Stimulated activated CD4-positive, alpha-beta T cell treated with anti-CD3 and anti-CD28 coated beads, Interleukin-12 subunit alpha, Interleukin-12 subunit beta, amount 100 ng/mL, for 4 hours (primary cell): ENCODE measurements at regions not wholly inside any gene's neighbourhood (a gene's known extent, or its start where the extent isn't known, plus 50 kb on each side); places are given as distances from the start of the nearest gene placed in this dataset.

Source experiments
- DNase-seq: peaks from one replicate; pipeline ENCODE4 v3.0.0-alpha.2; 2020

GRCh38 chr6:30806581-30807183 lies 62.3 kb upstream of the IER3 start:
- DNase-seq, result no peak

- DNase-seq, result no peak
Measured at GRCh38 chr6:30804333-30804732, 60.0 kb upstream of the IER3 start.

GRCh38 chr6:30802731-30803130 lies 58.4 kb upstream of the IER3 start:
- DNase-seq, result no peak

- DNase-seq, result no peak
Measured at GRCh38 chr6:30801950-30802349, 57.6 kb upstream of the IER3 start.

- no peak for DNase-seq
Measured at GRCh38 chr6:30800871-30801270, 56.5 kb upstream of the IER3 start.

- no peak for DNase-seq
Measured at GRCh38 chr6:30799210-30799609, 54.9 kb upstream of the IER3 start.

GRCh38 chr6:30798494-30798893 lies 54.1 kb upstream of the IER3 start:
- no peak for DNase-seq

- no peak for DNase-seq
Measured at GRCh38 chr6:30795549-30796293, 51.4 kb upstream of the IER3 start.
